Ovary (tissue), 3 donors: ENCODE measurements at regions not wholly inside any gene's neighbourhood (a gene's known extent, or its start where the extent isn't known, plus 50 kb on each side); places are given as distances from the start of the nearest gene placed in this dataset.

ENCODE experiments used
- CTCF ChIP-seq, 3 donors: fragments of 450-650 bp in 2 of 3; fragments of 200-600 bp in 1 of 3; IDR thresholded peaks; one replicate each; pipeline versions ENCODE4 v1.5.1 to v1.8.0; 2016 to 2022; ENCODE audit warnings: antibody characterized with exemption in 3 of 3, mild to moderate bottlenecking in 1 of 3
- EP300 ChIP-seq: sonication (generic); formaldehyde crosslinking; IDR thresholded peaks from one replicate; pipeline ENCODE4 v1.6.1; 2017; ENCODE audit warnings: antibody characterized with exemption
- POLR2A ChIP-seq: fragments of 450-650 bp; IDR thresholded peaks from one replicate; pipeline ENCODE4 v1.6.1; 2017; ENCODE audit warnings: antibody characterized with exemption, mild to moderate bottlenecking, moderate library complexity
- donor health status: DM: no; HTN: no; CAD: no.

- TF ChIP-seq EP300 (no peak), CTCF (IDR thresholded peaks at IDR 0.05) (no peak), POLR2A (no peak)
Measured at GRCh38 chr11:39674024-39674423, 1785.4 kb downstream of the LRRC4C start.
